K562 (cell line): ENCODE measurements at regions not wholly inside any gene's neighbourhood (a gene's known extent, or its start where the extent isn't known, plus 50 kb on each side); places are given as distances from the start of the nearest gene placed in this dataset.

Experiments
- ATAC-seq: fragments of 200-7000 bp; cut with Tn5 transposase; 3 replicates; pipeline ENCODE4 v1.9.1; 2020; ENCODE audit warnings: moderate library complexity
- BruUV-seq: library from RNA; stranded (reverse); fragments of 400-500 nt; replicated peaks from 2 replicates; lab custom pipeline; 2021; lab: Mats Ljungman, UMichigan
- CTCF ChIA-PET: fragments of 300-600 bp; formaldehyde crosslinking; extraction: SDS; loops from one replicate; lab custom pipeline; 2021; ENCODE audit warnings: low intra/inter-chr PET ratio; lab: Yijun Ruan, JAX
- POLR2A ChIA-PET: fragments of 300-600, 350-650 bp; sonication (Branson Sonifier 250); formaldehyde crosslinking; extraction: SDS; loops from one replicate; lab custom pipeline; 2021; ENCODE audit warnings: antibody characterized with exemption, inconsistent platforms; lab: Yijun Ruan, JAX
- DNase-seq, 4 experiments: peaks; one replicate each; pipeline versions ENCODE4 v3.0.0 to v3.0.0-alpha.2; 2011 to 2018; ENCODE audit warnings: low spot score in 3 of 4, mixed read lengths in 3 of 4; ENCODE audit errors: extremely low read depth in 1 of 4
- FAIRE-seq: peaks from 2 replicates; lab custom pipeline; 2011; peaks lifted over from hg19 to GRCh38; lab: Jason Lieb, UNC
- H2AFZ ChIP-seq: 2 replicates; pipeline ENCODE4 v1.6.0; 2011; ENCODE audit warnings: low read depth, low read length, control low read depth, inconsistent platforms
- H3K27ac ChIP-seq: fragments of 200-600 bp; 3 replicates; pipeline ENCODE4 v1.8.0; 2011; ENCODE audit warnings: low read depth, mild to moderate bottlenecking, control low read depth, inconsistent platforms, low read length, moderate library complexity, mixed read lengths; ENCODE audit errors: extremely low read depth
- H3K27me3 ChIP-seq, 2 experiments: fragments of 300-600 bp in 1 of 2; 2 replicates in 1 of 2; 3 replicates in 1 of 2; pipeline versions ENCODE4 v1.6.0 to v1.8.0; 2011; ENCODE audit warnings: inconsistent platforms in 2 of 2, low read length in 2 of 2, mild to moderate bottlenecking in 1 of 2, mixed read lengths in 1 of 2, moderate library complexity in 1 of 2; ENCODE audit not compliant: control insufficient read depth in 2 of 2, insufficient read depth in 2 of 2
- H3K36me3 ChIP-seq: fragments of 300-600 bp; 3 replicates; pipeline ENCODE4 v1.8.0; 2011; ENCODE audit warnings: mild to moderate bottlenecking, low read length, inconsistent platforms; ENCODE audit not compliant: control insufficient read depth, insufficient read depth
- H3K4me1 ChIP-seq, 2 experiments: fragments of 200-600 bp in 1 of 2; replicated peaks in 1 of 2; 2 replicates in 1 of 2; 3 replicates in 1 of 2; pipeline versions ENCODE4 v1.5.1 to v1.8.0; 2011; ENCODE audit warnings: inconsistent platforms in 2 of 2, low read length in 2 of 2, mild to moderate bottlenecking in 1 of 2, mixed read lengths in 1 of 2, moderate library complexity in 1 of 2; ENCODE audit not compliant: control insufficient read depth in 2 of 2, insufficient read depth in 2 of 2
- H3K4me2 ChIP-seq: 2 replicates; pipeline ENCODE4 v1.6.1; 2011; ENCODE audit warnings: low read length, control low read depth, inconsistent platforms, mixed read lengths; ENCODE audit not compliant: insufficient read depth
- H3K4me3 ChIP-seq: fragments of 200-600 bp; sonication (generic), shearing (Covaris generic); 2 replicates; pipeline ENCODE4 v1.5.1; 2016; ENCODE audit warnings: control low read depth, inconsistent platforms
- H3K79me2 ChIP-seq: fragments of 200-600 bp; 3 replicates; pipeline ENCODE4 v1.8.0; 2011; ENCODE audit warnings: low read length, inconsistent platforms; ENCODE audit not compliant: control insufficient read depth, insufficient read depth
- H3K9ac ChIP-seq, 2 experiments: 2 replicates each; pipeline versions ENCODE4 v1.6.0 to v1.6.1; 2011; ENCODE audit warnings: low read depth in 2 of 2, low read length in 2 of 2, control low read depth in 1 of 2, inconsistent platforms in 1 of 2, mild to moderate bottlenecking in 1 of 2, mixed read lengths in 1 of 2; ENCODE audit not compliant: insufficient read depth in 1 of 2
- H3K9me1 ChIP-seq: one replicate; pipeline ENCODE4 v1.6.0; 2011; ENCODE audit warnings: inconsistent platforms, mild to moderate bottlenecking, low read length, moderate library complexity; ENCODE audit not compliant: control insufficient read depth, insufficient read depth
- H3K9me3 ChIP-seq: replicated peaks from 2 replicates; pipeline ENCODE4 v1.5.1; 2011; ENCODE audit warnings: low read depth, low read length, inconsistent platforms; ENCODE audit not compliant: control insufficient read depth, insufficient read depth
- H4K20me1 ChIP-seq: replicated peaks from 2 replicates; pipeline ENCODE4 v1.6.1; 2011; ENCODE audit warnings: low read length, inconsistent platforms, mixed read lengths; ENCODE audit not compliant: control insufficient read depth, insufficient read depth
- ATF3 ChIP-seq, 2 experiments: fragments of 450-650 bp in 1 of 2; sonication (generic) in 1 of 2; formaldehyde crosslinking in 1 of 2; IDR thresholded peaks in 1 of 2; conservative IDR thresholded peaks in 1 of 2; 2 replicates each; pipeline versions ENCODE4 v1.6.1 to v1.8.1; 2016 to 2023; ENCODE audit warnings: mild to moderate bottlenecking in 2 of 2, moderate library complexity in 2 of 2, inconsistent platforms in 1 of 2, missing genetic modification reagents in 1 of 2
- CBX8 ChIP-seq: fragments of 200-600 bp; sonication (generic); IDR thresholded peaks from 2 replicates; pipeline ENCODE4 v1.6.1; 2012; ENCODE audit warnings: borderline replicate concordance, mixed run types, low read depth, mild to moderate bottlenecking, moderate library complexity, mixed read lengths, low read length, control low read depth, inconsistent platforms; ENCODE audit not compliant: poor library complexity, severe bottlenecking; ENCODE audit errors: extremely low read depth
- FIP1L1 ChIP-seq: fragments of 200-400 bp; formaldehyde crosslinking; IDR thresholded peaks from 2 replicates; pipeline ENCODE4 v1.6.1; 2018; ENCODE audit warnings: mild to moderate bottlenecking, low read depth, low read length; ENCODE audit not compliant: poor library complexity, severe bottlenecking
- NFRKB ChIP-seq: fragments of 450-650 bp; IDR thresholded peaks from 2 replicates; pipeline ENCODE4 v1.6.1; 2016; ENCODE audit warnings: low read depth
- NR4A1 ChIP-seq, 2 experiments: fragments of 250-450 bp in 1 of 2; fragments of 450-650 bp in 1 of 2; sonication (Bioruptor Pico) in 1 of 2; IDR thresholded peaks; 2 replicates each; pipeline versions ENCODE4 v1.4.0 to v1.6.1; 2016 to 2020; ENCODE audit warnings: mild to moderate bottlenecking in 2 of 2, missing compliant biosample characterization in 1 of 2, missing genetic modification characterization in 1 of 2, moderate library complexity in 1 of 2
- PHF20 ChIP-seq: fragments of 450-650 bp; IDR thresholded peaks from 2 replicates; pipeline ENCODE4 v1.6.1; 2018; ENCODE audit not compliant: partially characterized antibody
- PHTF2 ChIP-seq: fragments of 250-450 bp; sonication (Bioruptor Pico); IDR thresholded peaks from 2 replicates; pipeline ENCODE4 v1.5.0; 2021; ENCODE audit warnings: mild to moderate bottlenecking
- PURB ChIP-seq: sonication (generic); formaldehyde crosslinking; IDR thresholded peaks from 2 replicates; pipeline ENCODE4 v1.9.0; 2021; ENCODE audit warnings: low read depth, mild to moderate bottlenecking, missing genetic modification reagents
- RAD51 ChIP-seq: fragments of 450-650 bp; IDR thresholded peaks from 2 replicates; pipeline ENCODE4 v1.7.1; 2016; ENCODE audit warnings: low read depth, mild to moderate bottlenecking, borderline replicate concordance
- RBM15 ChIP-seq: fragments of 200-400 bp; formaldehyde crosslinking; IDR thresholded peaks from 2 replicates; pipeline ENCODE4 v1.6.1; 2018; ENCODE audit warnings: mild to moderate bottlenecking, low read length, moderate library complexity; ENCODE audit not compliant: insufficient read depth
- XRCC4 ChIP-seq: IDR thresholded peaks from one replicate; pipeline ENCODE4 v1.6.1; 2011; ENCODE audit not compliant: insufficient read depth, insufficient read length; ENCODE audit errors: extremely low read depth
- ZBTB17 ChIP-seq: fragments of 450-650 bp; formaldehyde crosslinking; IDR thresholded peaks from 2 replicates; pipeline ENCODE4 v1.4.0; 2020; ENCODE audit warnings: mild to moderate bottlenecking
- ZMIZ1 ChIP-seq, 2 experiments: fragments of 150-350 bp in 1 of 2; IDR thresholded peaks; 2 replicates each; pipeline ENCODE4 v1.6.1; 2012 to 2016; ENCODE audit warnings: low read depth in 2 of 2, low read length in 2 of 2, mild to moderate bottlenecking in 1 of 2, moderate library complexity in 1 of 2
- ZNF239 ChIP-seq: fragments of 250-450 bp; sonication (Bioruptor Pico); IDR thresholded peaks from 2 replicates; pipeline ENCODE4 v1.4.0; 2020; ENCODE audit warnings: mild to moderate bottlenecking
- ZNF316 ChIP-seq: fragments of 450-650 bp; IDR thresholded peaks from 2 replicates; pipeline ENCODE4 v1.6.1; 2016
- WGBS: fragments of 100-300 bp; shearing (Covaris generic); methylation state at CpG from one replicate; pipeline ENCODE4 v1.1.6; 2016; ENCODE audit warnings: low coverage, mixed read lengths; ENCODE audit not compliant: insufficient coverage; ENCODE audit errors: missing lambda C conversion rate; 5-methylcytosine and 5-hydroxymethylcytosine counted together
- in situ Hi-C: fragments of 300-500 bp; cut with MboI; formaldehyde crosslinking; loops from 4 replicates; pipeline ENCODE4 v1.15.0; 2018; ENCODE audit warnings: inconsistent platforms, mixed read lengths
- intact Hi-C: fragments of 100-400 bp; cut with micrococcal nuclease; formaldehyde crosslinking; loops from 2 replicates; pipeline ENCODE4 v1.14.2; 2022

GRCh38 chr14:95011445-95012006 lies 145.8 kb downstream of the DICER1 start:
- no peak for DNase-seq
- Histone ChIP-seq H3K79me2 (no peaks in the 10 kb centered on the region), H3K36me3 (no peaks in the 10 kb centered on the region), H3K4me1 (no peaks in the 10 kb centered on the region), H3K27me3 (peaks cover 3 to 29% of the 10 kb centered on the region in 2 experiments; a peak in 4 of 5 replicates), H3K4me3 (no peak overlapping the region), H3K9ac (no peak overlapping the region), H3K9me1 (no peaks in the 10 kb centered on the region), H2AFZ (no peak overlapping the region), H3K27ac (no peak overlapping the region), H4K20me1 (no peaks in the 10 kb centered on the region), H3K9me3 (no peaks in the 10 kb centered on the region), H3K4me2 (no peak overlapping the region)
- under 1% methylated on average over 16 of the region's 16 CpGs for WGBS
- TF ChIP-seq FIP1L1 (no peak), NFRKB (no peak), ATF3 (IDR thresholded peaks at IDR 0.05) (no peak), ATF3 (CRISPR knock-in tag; conservative IDR thresholded peaks at IDR 0.05) (no peak), ZNF239 (CRISPR knock-in tag) (no peak), RBM15 (no peak), ZMIZ1 (IDR thresholded peaks at IDR 0.05; ENCODE audit: low read depth in 2 of 2, low read length in 2 of 2) (no peak), PHTF2 (CRISPR knock-in tag) (no peak), XRCC4 (no peak), NR4A1 (CRISPR knock-in tag; IDR thresholded peaks at IDR 0.05) (no peak), NR4A1 (tag; IDR thresholded peaks at IDR 0.05) (no peak), PURB (CRISPR knock-in tag) (no peak), CBX8 (no peak), ZNF316 (no peak), ZBTB17 (no peak), RAD51 (no peak), PHF20 (no peak)
- intact Hi-C loops, result no loop called here
- BruUV-seq, result no TSS peak
- no peak for FAIRE-seq
- in situ Hi-C loops, result no loop called here
- POLR2A ChIA-PET, result no interaction called here
- CTCF ChIA-PET, result no interaction called here
- no peak for ATAC-seq
